Gastrocnemius medialis (tissue), 4 donors: ENCODE measurements at regions not wholly inside any gene's neighbourhood (a gene's known extent, or its start where the extent isn't known, plus 50 kb on each side); places are given as distances from the start of the nearest gene placed in this dataset.

Experiments used
- ATAC-seq, 2 donors: fragments of 150-250 bp; one replicate each; pipeline ENCODE4 v1.9.1; 2016
- DNase-seq, 2 donors: peaks; one replicate each; pipeline ENCODE4 v3.0.0-alpha.2; 2019
- H3K27ac ChIP-seq, 4 donors: fragments of 200-600 bp; sonication (generic); 1 replicate in 1 of 4; 2 replicates in 3 of 4; pipeline ENCODE4 v1.5.1; 2016 to 2018; ENCODE audit warnings: mild to moderate bottlenecking in 2 of 4, moderate library complexity in 1 of 4
- H3K27me3 ChIP-seq, 3 donors: fragments of 200-600 bp; sonication (generic) in 2 of 3; 1 replicate in 1 of 3; 2 replicates in 2 of 3; pipeline versions ENCODE4 v1.5.1 to v1.6.0; 2016 to 2019; ENCODE audit warnings: mild to moderate bottlenecking in 1 of 3, moderate library complexity in 1 of 3
- H3K36me3 ChIP-seq, 2 donors: fragments of 200-600 bp; sonication (generic) in 1 of 2; one replicate each; pipeline ENCODE4 v1.5.1; 2017 to 2018
- H3K4me1 ChIP-seq, 2 donors: fragments of 200-600 bp; sonication (generic) in 1 of 2; one replicate each; pipeline ENCODE4 v1.5.1; 2016 to 2017; ENCODE audit warnings: mild to moderate bottlenecking in 2 of 2
- H3K4me3 ChIP-seq, 4 donors: fragments of 200-600 bp; sonication (generic) in 3 of 4; 1 replicate in 1 of 4; 2 replicates in 3 of 4; pipeline ENCODE4 v1.5.1; 2016 to 2019; ENCODE audit warnings: mild to moderate bottlenecking in 2 of 4
- H3K9me3 ChIP-seq, 3 donors: fragments of 200-600 bp; sonication (generic) in 2 of 3; 1 replicate in 1 of 3; 2 replicates in 2 of 3; pipeline ENCODE4 v1.5.1; 2016 to 2019
- POLR2A ChIP-seq, 2 donors: fragments of 450-650 bp; IDR thresholded peaks; one replicate each; pipeline ENCODE4 v1.6.1; 2017; ENCODE audit warnings: antibody characterized with exemption in 2 of 2, mild to moderate bottlenecking in 2 of 2, moderate library complexity in 2 of 2
- in situ Hi-C, 4 donors: fragments of 200-750 bp; cut with MboI; loops; one replicate each; pipeline versions ENCODE4 v1.15.0 to v1.8.0; 2017; ENCODE audit warnings: low sequenced_read_pairs in 4 of 4
- intact Hi-C: fragments of 100-400 bp; cut with DNase I; formaldehyde crosslinking; loops from one replicate; pipeline ENCODE4 v1.15.1; 2023; ENCODE audit warnings: low total_unique reads
- TF ChIP-seq, protein P1 (sequence below), 5 experiments: fragments of 450-650 bp in 3 of 5; fragments of 200-600 bp in 2 of 5; sonication (generic) in 2 of 5; IDR thresholded peaks in 4 of 5; conservative IDR thresholded peaks in 1 of 5; 1 replicate in 4 of 5; 2 replicates in 1 of 5; pipeline ENCODE4 v1.5.1; 2016 to 2019; ENCODE audit warnings: antibody characterized with exemption in 5 of 5, mild to moderate bottlenecking in 3 of 5, moderate library complexity in 3 of 5

DNA sequence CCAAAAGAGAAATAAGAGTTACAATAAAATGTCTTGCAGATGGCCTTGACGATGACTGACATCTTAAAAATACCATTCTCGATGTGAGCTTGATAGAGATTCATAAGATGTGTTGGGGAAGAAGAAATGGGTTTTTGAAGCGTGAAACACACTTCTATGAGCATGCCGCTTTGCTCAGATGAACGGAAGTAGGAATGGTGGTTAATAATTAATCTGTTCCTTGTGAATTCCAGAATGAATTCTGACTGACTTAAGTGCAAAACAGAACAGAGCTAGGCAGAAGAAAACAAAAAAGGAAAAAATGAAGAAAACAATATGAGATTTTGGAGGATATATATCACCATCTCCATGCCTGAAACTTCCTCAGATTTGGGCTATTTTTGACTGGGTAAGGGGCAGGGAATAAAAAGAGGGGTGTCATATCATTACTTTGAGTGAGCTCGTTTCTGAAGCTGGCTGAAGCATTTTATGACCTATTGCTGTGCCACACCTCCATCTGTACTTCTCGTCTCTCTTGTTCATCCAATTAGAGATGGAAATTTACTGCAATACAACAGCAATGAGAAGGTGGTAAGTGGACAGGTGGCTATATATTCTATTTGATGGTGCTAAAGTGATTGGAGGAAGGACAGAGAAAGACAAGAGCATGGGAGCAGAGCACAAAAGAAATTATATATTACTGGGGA is 1152.0 kb upstream of the CDH8 start:
- Histone ChIP-seq H3K4me1 (no peaks in the 10 kb centered on the region), H3K27me3 (no peaks in the 10 kb centered on the region), H3K9me3 (no peaks in the 10 kb centered on the region), H3K4me3 (no peak overlapping the region), H3K36me3 (no peaks in the 10 kb centered on the region), H3K27ac (no peak overlapping the region)
- TF ChIP-seq POLR2A (IDR thresholded peaks at IDR 0.05), result no peak
- TF ChIP-seq, protein P1, sequence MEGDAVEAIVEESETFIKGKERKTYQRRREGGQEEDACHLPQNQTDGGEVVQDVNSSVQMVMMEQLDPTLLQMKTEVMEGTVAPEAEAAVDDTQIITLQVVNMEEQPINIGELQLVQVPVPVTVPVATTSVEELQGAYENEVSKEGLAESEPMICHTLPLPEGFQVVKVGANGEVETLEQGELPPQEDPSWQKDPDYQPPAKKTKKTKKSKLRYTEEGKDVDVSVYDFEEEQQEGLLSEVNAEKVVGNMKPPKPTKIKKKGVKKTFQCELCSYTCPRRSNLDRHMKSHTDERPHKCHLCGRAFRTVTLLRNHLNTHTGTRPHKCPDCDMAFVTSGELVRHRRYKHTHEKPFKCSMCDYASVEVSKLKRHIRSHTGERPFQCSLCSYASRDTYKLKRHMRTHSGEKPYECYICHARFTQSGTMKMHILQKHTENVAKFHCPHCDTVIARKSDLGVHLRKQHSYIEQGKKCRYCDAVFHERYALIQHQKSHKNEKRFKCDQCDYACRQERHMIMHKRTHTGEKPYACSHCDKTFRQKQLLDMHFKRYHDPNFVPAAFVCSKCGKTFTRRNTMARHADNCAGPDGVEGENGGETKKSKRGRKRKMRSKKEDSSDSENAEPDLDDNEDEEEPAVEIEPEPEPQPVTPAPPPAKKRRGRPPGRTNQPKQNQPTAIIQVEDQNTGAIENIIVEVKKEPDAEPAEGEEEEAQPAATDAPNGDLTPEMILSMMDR (IDR thresholded peaks at IDR 0.05 in 4 of 5, conservative IDR thresholded peaks at IDR 0.05 in 1 of 5), result no peak
- in situ Hi-C loops (no loop called here), intact Hi-C loops (no loop called here)
- no peak for DNase-seq
- no peak for ATAC-seq

DNA sequence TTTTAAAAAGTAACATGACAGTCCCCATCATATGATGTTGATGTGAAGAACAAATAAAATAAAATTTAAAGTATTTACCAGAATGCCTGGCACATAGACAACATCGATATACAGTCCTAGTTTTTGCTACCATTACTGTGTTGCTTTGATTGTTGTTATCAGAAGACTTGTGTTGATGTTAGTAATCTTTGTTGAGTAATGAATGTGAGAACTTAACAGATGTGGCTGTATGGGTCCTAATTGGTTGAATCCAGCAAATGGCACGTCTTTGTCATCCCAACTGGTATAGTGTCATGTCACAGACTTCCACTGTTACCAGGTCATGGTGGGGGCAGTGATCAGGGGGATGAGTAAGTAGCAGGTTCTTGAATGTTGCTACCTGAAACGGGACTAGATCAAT is 1151.4 kb upstream of the CDH8 start:
- Histone ChIP-seq H3K9me3 (no peaks in the 10 kb centered on the region), H3K4me1 (no peaks in the 10 kb centered on the region), H3K27ac (no peak overlapping the region), H3K4me3 (no peak overlapping the region), H3K27me3 (no peaks in the 10 kb centered on the region), H3K36me3 (no peaks in the 10 kb centered on the region)
- in situ Hi-C loops, result no loop called here
- ATAC-seq (no peak), DNase-seq (no peak)
- TF ChIP-seq, protein P1 (IDR thresholded peaks at IDR 0.05 in 4 of 5, conservative IDR thresholded peaks at IDR 0.05 in 1 of 5), result no peak
- TF ChIP-seq POLR2A (IDR thresholded peaks at IDR 0.05), result no peak
- intact Hi-C loops, result no loop called here

DNA sequence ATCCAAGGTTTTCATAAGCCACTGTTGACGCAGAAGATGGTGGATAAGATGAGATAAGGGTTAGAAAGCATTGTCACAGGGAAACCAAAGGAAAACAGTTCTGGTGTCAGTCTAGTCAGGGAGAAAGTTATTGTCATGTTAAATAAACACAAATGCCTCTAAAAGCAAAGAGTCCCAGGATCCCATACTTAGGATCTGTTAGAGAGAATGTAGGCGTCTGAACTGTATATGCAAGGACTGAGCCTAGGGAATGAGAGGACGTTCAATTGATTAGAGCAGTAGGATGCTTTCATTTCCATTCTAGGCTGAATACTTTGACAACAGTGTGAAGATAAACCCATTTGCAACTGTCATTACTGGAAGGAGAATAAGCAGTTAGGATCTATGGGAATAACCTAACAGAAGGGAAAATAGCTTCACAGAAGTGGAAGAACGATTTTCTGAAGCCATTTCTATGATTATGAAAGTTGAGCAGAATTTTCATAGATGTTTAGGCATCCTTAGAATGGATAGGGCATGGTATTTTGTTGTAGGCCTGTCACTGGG is 1149.1 kb upstream of the CDH8 start:
- no peak for ATAC-seq
- DNase-seq, result no peak
- H3K4me1 ChIP-seq, result no peaks in the 10 kb centered on the region
- TF ChIP-seq, protein P1 (IDR thresholded peaks at IDR 0.05 in 4 of 5, conservative IDR thresholded peaks at IDR 0.05 in 1 of 5), result no peak
- TF ChIP-seq POLR2A (IDR thresholded peaks at IDR 0.05), result no peak
- H3K4me3 ChIP-seq, result no peak overlapping the region
- intact Hi-C loops (no loop called here), in situ Hi-C loops (no loop called here)
- H3K27ac ChIP-seq, result no peak overlapping the region
- no peaks in the 10 kb centered on the region for H3K36me3 ChIP-seq
- H3K9me3 ChIP-seq, result no peaks in the 10 kb centered on the region
- H3K27me3 ChIP-seq, result no peaks in the 10 kb centered on the region

DNA sequence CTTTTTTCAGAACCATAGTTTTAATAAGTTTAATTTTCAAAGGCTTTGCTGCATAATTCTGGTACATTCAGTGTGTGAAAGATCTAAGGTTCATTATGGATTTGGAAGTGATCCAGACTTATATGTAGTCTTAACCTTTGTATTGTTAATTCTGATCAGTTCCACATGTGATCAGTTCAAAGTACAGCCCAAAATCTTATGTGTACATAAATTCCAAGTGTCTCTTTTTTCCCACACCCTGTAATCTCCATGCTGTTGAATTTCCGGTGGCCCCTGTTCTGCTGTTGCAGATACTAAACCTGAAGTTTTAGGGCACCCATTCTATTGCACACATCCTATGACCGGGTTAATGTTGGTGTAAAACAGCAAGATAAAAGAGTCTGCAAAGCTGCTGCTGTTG is 1147.5 kb upstream of the CDH8 start:
- no peak for TF ChIP-seq POLR2A (IDR thresholded peaks at IDR 0.05)
- TF ChIP-seq, protein P1 (IDR thresholded peaks at IDR 0.05 in 4 of 5, conservative IDR thresholded peaks at IDR 0.05 in 1 of 5), result no peak
- no peaks in the 10 kb centered on the region for H3K4me1 ChIP-seq
- no peak overlapping the region for H3K4me3 ChIP-seq
- H3K27ac ChIP-seq, result no peak overlapping the region
- ATAC-seq (no peak), DNase-seq (no peak)
- H3K27me3 ChIP-seq, result no peaks in the 10 kb centered on the region
- in situ Hi-C loops, result no loop called here
- H3K9me3 ChIP-seq, result no peaks in the 10 kb centered on the region
- no peaks in the 10 kb centered on the region for H3K36me3 ChIP-seq
- intact Hi-C loops, result no loop called here

DNA sequence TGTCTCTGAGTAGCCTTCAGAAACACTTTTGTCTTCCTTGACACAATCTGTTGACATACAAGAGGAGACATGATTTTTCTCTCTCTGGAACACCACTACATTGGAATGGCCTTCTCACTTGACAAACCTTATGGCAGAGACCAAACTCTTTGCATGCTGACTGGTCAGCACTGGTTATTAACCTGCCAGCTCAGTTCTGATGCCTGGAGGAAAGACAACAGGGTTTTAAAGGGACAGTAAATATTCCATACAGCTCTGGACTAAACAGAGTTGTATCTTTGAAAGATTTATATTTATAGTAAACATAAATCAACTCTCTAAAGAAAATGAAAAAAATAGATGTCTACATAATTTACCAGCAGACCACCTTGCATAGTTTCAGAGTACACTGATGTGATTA is 1139.1 kb upstream of the CDH8 start:
- intact Hi-C loops, result no loop called here
- no peaks in the 10 kb centered on the region for H3K27me3 ChIP-seq
- no peaks in the 10 kb centered on the region for H3K36me3 ChIP-seq
- in situ Hi-C loops, result no loop called here
- no peak overlapping the region for H3K4me3 ChIP-seq
- TF ChIP-seq, protein P1 (IDR thresholded peaks at IDR 0.05 in 4 of 5, conservative IDR thresholded peaks at IDR 0.05 in 1 of 5), result no peak
- no peak for TF ChIP-seq POLR2A (IDR thresholded peaks at IDR 0.05)
- ATAC-seq (no peak), DNase-seq (no peak)
- H3K27ac ChIP-seq, result no peak overlapping the region
- no peaks in the 10 kb centered on the region for H3K9me3 ChIP-seq
- H3K4me1 ChIP-seq, result no peaks in the 10 kb centered on the region
